Right cardiac atrium (tissue), 5 donors: ENCODE measurements at regions not wholly inside any gene's neighbourhood (a gene's known extent, or its start where the extent isn't known, plus 50 kb on each side); places are given as distances from the start of the nearest gene placed in this dataset.

ENCODE experiments used
- ATAC-seq, 2 donors: fragments of 200-7000 bp; cut with Tn5 transposase; one replicate each; pipeline versions ENCODE4 v1.8.0 to v1.9.1; 2020; ENCODE audit warnings: moderate library complexity in 2 of 2, mild to moderate bottlenecking in 1 of 2
- DNase-seq, 3 donors: peaks; one replicate each; pipeline ENCODE4 v3.0.0-alpha.2; 2020
- H3K27ac ChIP-seq: one replicate; pipeline ENCODE4 v1.5.1; 2013; ENCODE audit warnings: mild to moderate bottlenecking, low read length, control low read depth, moderate library complexity
- H3K27me3 ChIP-seq: one replicate; pipeline ENCODE4 v1.6.1; 2013; ENCODE audit not compliant: control insufficient read depth, insufficient read depth
- H3K4me1 ChIP-seq: one replicate; pipeline ENCODE4 v1.6.1; 2013; ENCODE audit warnings: low read length; ENCODE audit not compliant: control insufficient read depth, insufficient read depth
- H3K4me3 ChIP-seq: one replicate; pipeline ENCODE4 v1.5.1; 2013; ENCODE audit warnings: low read length, control low read depth
- H3K9me3 ChIP-seq: one replicate; pipeline ENCODE4 v1.6.1; 2013; ENCODE audit warnings: low read length; ENCODE audit not compliant: control insufficient read depth
- WGBS: extraction: QIAGEN DNeasy Blood & Tissue Kit; methylation state at CpG from one replicate; pipeline ENCODE4 v1.1.7; 2013; 5-methylcytosine and 5-hydroxymethylcytosine counted together
- intact Hi-C, 4 donors: fragments of 100-400 bp; cut with DNase I; formaldehyde crosslinking; loops; one replicate each; pipeline versions ENCODE4 v1.11.0 to v1.14.0; 2022 to 2023
- donor health status: healthy with polysubstance abuse.
- donor health status: DM: no; HTN: yes; CAD: no.
- donor health status: DM: no; HTN: no; CAD: no.
- donor health status: DM: no; HTN: yes; CAD: no; lungs with severe emphysema.
- donor health status: DM: yes; HTN: yes; CAD: no.

DNA sequence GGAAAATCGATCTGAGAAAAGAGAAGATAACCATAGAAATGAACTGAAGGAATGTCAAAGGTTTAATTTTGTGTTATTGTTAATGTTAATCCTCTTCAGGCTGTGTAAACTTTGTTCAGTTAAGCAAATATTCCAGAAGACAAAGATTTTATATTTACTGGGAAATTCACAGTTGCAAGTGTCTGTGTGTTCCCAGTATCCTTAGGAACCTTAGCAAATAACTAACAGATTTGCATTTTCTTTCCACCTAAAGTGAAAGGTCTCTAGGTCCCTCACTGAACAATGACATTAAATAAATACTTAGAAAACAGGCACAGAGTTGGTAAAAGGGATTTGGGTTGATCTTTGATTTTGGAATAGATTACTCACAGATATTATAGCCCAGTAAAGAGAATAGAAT is 324.7 kb downstream of the C4orf33 start:
- no peak for ATAC-seq
- WGBS, result 66% methylated on average over 1 of the region's 1 CpG
- no peaks in the 10 kb centered on the region for H3K4me1 ChIP-seq
- no peak for DNase-seq
- no peak overlapping the region for H3K27ac ChIP-seq
- H3K27me3 ChIP-seq, result no peaks in the 10 kb centered on the region
- H3K4me3 ChIP-seq, result no peak overlapping the region
- H3K9me3 ChIP-seq, result no peaks in the 10 kb centered on the region
- intact Hi-C loops, result no loop called here

DNA sequence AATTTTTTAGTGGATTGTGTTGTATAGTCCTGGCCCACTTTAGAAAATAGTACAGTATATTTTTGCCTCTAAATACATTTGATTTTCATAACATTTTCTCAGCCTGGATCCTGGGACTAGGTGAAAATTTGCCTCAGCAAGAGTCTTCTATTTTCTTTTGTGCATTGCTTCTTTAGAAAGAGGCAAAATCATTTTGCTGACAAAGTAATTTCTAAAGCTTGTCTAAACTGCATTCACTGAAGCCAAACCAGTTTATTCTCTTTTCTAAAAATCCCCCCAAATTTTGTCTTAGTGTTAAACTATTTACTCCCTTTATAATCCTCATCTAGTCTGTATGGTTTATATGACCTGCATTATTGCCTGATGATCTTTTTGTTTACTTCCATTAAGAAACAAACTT is 326.3 kb downstream of the C4orf33 start:
- no peak for DNase-seq
- ATAC-seq, result no peak
- Histone ChIP-seq H3K9me3 (no peaks in the 10 kb centered on the region), H3K27ac (no peak overlapping the region), H3K27me3 (no peaks in the 10 kb centered on the region), H3K4me1 (no peaks in the 10 kb centered on the region), H3K4me3 (no peak overlapping the region)
- intact Hi-C loops, result no loop called here

DNA sequence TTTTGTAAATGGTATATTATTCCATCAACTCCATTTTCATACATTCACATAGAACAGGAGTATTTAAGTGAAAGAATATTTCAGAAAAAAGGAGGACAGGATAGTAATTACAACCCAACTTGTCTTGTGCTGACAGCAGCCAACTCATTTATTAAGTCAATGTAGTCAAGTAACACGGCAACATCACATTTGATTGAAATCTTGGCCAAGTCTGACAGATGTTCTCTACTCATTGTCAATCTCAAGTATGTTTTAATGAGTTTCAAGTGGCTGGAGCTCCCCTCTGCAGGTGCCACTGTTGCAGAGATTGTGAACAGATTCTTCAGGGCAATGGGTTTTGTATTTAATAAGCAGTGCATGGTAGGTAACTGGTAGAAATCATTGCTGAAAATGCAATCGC is 332.5 kb downstream of the C4orf33 start:
- no peak overlapping the region for H3K27ac ChIP-seq
- no peak for DNase-seq
- H3K4me3 ChIP-seq, result no peak overlapping the region
- WGBS, result 74% methylated on average over 2 of the region's 2 CpGs
- intact Hi-C loops, result no loop called here
- no peak for ATAC-seq
- no peaks in the 10 kb centered on the region for H3K4me1 ChIP-seq
- H3K27me3 ChIP-seq, result no peaks in the 10 kb centered on the region
- no peaks in the 10 kb centered on the region for H3K9me3 ChIP-seq

DNA sequence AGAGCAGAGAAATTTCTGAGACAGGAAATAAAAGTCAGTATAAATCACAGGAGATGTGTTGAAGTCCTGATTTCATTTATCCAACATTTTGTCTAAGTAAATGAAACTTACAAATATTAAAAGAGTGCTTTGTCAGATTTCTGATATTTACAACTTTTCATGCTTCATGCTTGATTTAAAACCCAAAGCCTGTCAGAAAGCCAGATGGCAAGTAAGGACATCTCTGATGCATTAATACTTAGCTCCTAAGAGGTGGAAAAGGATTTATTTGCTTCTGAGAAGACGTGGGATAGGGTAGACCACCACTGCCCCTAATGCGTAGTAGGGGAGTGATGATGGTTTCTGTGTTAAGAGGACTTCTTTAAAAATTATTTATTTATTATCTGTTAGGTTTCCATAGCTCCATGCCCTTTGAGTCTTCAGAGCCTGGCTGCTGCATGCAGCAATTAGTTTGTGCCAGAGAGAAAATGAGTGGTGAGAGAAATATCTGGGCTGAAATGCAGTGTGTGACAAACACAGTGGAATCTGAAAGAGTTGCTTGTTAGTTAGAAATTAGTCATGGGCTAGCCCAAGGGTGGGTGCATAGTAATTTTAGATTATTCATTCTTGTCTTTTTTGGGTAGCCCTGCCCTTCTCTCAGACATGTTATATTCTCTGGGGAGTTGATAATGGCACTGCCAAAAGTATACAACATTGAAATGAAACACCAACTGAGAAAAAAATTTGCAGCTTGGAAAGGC is 333.8 kb downstream of the C4orf33 start:
- intact Hi-C loops, result no loop called here
- H3K4me3 ChIP-seq, result no peak overlapping the region
- H3K27ac ChIP-seq, result no peak overlapping the region
- H3K4me1 ChIP-seq, result no peaks in the 10 kb centered on the region
- DNase-seq, result peak in 2 of 3 donors; percentile 15 to 25
- WGBS, result 43% methylated on average over 2 of the region's 2 CpGs
- peak; percentile 74 to 82 for ATAC-seq
- H3K27me3 ChIP-seq, result no peaks in the 10 kb centered on the region
- no peaks in the 10 kb centered on the region for H3K9me3 ChIP-seq

DNA sequence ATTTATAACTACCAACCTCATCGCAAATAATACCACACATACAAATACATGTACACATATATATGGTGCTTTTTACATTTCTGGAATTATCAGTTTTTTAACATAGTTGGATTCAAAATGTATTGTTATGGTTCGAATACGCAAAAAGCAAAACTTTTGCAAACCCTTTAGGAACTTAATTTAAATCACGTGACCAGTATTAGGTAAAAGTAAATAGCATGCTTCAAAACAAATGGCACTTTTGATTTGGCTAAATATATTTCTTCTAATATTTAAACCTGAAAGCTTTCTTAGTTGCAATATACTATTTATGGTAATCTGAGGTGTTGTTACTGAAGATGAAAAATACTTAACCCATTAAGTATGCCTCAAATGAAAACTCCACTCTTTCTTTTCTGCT is 341.4 kb downstream of the C4orf33 start:
- intact Hi-C loops, result no loop called here
- 91% methylated on average over 4 of the region's 4 CpGs for WGBS
- no peaks in the 10 kb centered on the region for H3K27me3 ChIP-seq
- no peak overlapping the region for H3K27ac ChIP-seq
- no peak overlapping the region for H3K4me3 ChIP-seq
- ATAC-seq (no peak), DNase-seq (no peak)
- no peaks in the 10 kb centered on the region for H3K4me1 ChIP-seq
- H3K9me3 ChIP-seq, result no peaks in the 10 kb centered on the region

DNA sequence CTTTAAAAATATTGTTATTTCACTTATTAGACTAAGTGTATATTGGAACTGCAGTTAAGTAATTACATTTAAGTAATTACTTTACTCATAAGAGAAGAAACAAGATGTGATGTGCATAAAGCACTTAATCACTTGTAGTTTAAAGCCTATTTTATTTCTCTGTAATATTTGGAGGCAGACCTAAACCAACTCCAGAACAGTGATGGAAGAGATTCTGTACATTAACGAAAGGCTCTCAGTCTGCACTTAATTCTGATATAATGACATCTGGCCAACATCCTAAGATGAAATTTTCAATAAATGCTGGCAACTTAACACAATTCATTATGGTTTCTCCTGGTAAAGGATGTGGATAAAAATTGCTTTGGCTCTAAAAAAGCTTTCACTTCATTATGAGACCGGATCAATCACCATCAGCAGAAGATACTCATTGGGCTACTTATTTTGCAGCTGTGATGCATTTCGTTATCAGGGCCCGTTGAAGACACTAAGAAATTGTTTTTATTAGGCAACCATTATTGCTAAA is 342.6 kb downstream of the C4orf33 start:
- Histone ChIP-seq H3K27ac (no peak overlapping the region), H3K9me3 (no peaks in the 10 kb centered on the region), H3K4me3 (no peak overlapping the region), H3K27me3 (no peaks in the 10 kb centered on the region), H3K4me1 (no peaks in the 10 kb centered on the region)
- DNase-seq (no peak), ATAC-seq (no peak)
- 75% methylated on average over 4 of the region's 4 CpGs for WGBS
- intact Hi-C loops, result no loop called here

DNA sequence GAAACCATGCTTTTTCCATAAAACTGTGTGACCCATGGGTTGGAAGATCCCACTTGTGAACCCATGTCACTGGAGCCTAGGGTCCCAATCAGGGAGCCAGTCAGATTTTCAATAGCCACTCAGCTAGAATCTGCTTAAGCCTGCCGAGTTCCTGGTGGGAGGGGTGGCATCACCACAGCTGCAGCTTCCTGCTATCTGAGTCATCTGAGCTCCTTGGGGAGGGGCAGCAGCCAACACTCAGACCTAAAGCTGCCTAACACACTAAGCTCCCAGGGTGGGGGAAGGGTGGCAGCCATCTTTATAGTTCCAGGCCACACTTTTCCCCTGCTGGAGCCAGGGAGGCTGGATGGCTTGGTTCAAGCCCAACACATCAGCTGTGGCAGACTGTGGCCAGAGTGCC is 350.1 kb downstream of the C4orf33 start:
- no peaks in the 10 kb centered on the region for H3K4me1 ChIP-seq
- peak in 1 of 3 donors; percentile 11 for DNase-seq
- H3K27me3 ChIP-seq, result no peaks in the 10 kb centered on the region
- H3K4me3 ChIP-seq, result no peak overlapping the region
- no peak overlapping the region for H3K27ac ChIP-seq
- WGBS, result 65% methylated on average over 1 of the region's 1 CpG
- H3K9me3 ChIP-seq, result no peaks in the 10 kb centered on the region
- no peak for ATAC-seq
- intact Hi-C loops, result no loop called here

DNA sequence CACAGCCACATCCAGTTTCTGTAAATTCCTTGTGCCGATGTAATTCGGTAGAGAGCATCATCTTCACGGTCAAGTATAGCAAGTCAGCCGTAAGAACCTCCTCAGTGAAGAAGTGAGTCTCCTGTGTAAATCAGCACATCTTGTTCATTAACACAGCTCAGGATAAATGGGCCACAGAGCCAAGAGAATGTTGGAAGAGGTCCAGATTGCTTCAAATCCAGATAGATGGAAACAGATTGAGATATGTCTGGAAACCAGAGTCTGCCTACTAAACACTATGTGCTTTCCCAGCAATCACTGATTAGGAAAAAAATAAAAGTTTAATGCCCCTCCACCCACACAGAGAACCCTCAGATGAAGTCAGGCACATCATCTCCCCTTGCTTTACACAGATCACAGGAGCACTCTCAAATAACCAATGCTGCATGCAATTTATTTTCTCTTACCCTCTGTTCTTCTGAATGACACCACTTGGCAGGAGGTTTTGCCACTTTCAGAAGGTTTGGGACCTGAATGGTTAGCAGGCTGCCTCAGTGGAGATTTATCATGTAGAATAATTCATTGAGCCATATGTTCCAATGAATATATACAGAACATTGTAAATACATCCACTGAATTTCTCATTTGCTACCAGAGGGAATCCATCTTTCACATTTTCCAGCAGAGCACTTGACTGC is 357.7 kb downstream of the C4orf33 start:
- no peak for DNase-seq
- no peak overlapping the region for H3K4me3 ChIP-seq
- H3K27ac ChIP-seq, result no peak overlapping the region
- intact Hi-C loops, result no loop called here
- no peaks in the 10 kb centered on the region for H3K9me3 ChIP-seq
- 67% methylated on average over 4 of the region's 4 CpGs for WGBS
- peaks cover 2% of the 10 kb centered on the region for H3K4me1 ChIP-seq
- no peak for ATAC-seq
- no peaks in the 10 kb centered on the region for H3K27me3 ChIP-seq

DNA sequence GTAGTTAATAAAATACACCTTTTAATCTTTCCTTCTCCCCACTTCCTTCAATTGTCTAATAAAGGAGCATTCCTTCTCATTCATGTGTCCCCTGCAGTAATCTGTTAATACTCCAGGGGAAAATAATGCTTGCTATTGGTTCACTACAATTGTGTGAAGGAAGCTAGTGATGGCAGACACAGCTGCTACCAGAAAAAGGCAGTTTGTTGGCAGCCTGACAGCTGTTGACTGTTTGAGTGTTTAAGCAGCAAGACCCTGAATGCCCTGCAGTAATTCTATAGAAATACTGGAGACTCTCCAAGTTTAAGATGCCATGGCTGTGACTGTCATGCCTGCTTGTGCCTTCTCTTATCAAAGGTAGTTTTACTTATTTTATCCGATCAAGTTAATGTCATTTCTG is 359.5 kb downstream of the C4orf33 start:
- 49% methylated on average over 1 of the region's 1 CpG for WGBS
- H3K9me3 ChIP-seq, result no peaks in the 10 kb centered on the region
- ATAC-seq (no peak), DNase-seq (no peak)
- H3K4me3 ChIP-seq, result no peak overlapping the region
- no peak overlapping the region for H3K27ac ChIP-seq
- intact Hi-C loops, result no loop called here
- no peaks in the 10 kb centered on the region for H3K27me3 ChIP-seq
- peaks cover 2% of the 10 kb centered on the region for H3K4me1 ChIP-seq

DNA sequence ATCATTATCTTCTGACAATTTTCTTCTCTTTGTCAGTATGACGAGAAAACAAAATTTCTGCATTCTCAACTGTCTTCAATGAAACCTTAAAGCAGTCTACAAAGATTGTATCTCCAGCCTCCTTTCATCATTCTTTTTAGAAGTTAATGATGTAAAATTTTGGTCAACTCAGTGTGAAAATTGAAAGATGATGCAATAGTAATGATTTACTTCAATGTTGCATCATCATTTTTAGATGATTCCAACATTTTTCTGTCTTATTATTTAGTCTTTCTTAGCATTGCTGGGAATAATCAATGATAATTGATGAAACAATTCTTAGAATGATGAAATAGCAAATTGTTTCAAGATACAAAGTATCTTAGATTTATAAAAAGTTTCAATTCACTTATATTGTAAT is 372.7 kb downstream of the C4orf33 start:
- no peak for DNase-seq
- WGBS, result 88% methylated on average over 1 of the region's 1 CpG
- Histone ChIP-seq H3K4me1 (no peaks in the 10 kb centered on the region), H3K27me3 (no peaks in the 10 kb centered on the region), H3K9me3 (no peaks in the 10 kb centered on the region), H3K27ac (no peak overlapping the region), H3K4me3 (no peak overlapping the region)
- intact Hi-C loops, result no loop called here
- ATAC-seq, result no peak

DNA sequence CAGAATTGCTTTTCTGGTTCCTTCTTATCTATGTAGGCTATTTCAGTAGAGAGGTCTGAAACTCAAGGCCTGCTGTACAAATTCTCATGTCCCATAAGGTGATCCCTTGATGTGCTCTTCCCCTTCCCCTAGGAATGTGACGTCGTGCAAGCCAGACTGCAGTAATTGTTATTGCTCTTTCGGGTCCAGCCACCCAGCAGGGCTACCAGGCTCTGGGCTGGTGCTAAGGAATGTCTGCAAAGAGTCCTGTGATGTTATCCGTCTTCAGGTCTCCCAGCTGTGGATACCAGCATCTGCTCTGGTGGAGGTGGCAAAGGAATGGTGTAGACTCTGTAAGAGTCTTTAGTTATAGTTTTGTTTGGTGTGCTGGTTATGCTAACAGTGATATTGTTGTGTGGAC is 378.7 kb downstream of the C4orf33 start:
- Histone ChIP-seq H3K27ac (no peak overlapping the region), H3K4me3 (no peak overlapping the region), H3K4me1 (no peaks in the 10 kb centered on the region), H3K27me3 (no peaks in the 10 kb centered on the region), H3K9me3 (no peaks in the 10 kb centered on the region)
- 80% methylated on average over 4 of the region's 4 CpGs for WGBS
- ATAC-seq (no peak), DNase-seq (no peak)
- intact Hi-C loops, result no loop called here
